ENCODE measurements at regions not wholly inside any gene's neighbourhood (a gene's known extent, or its start where the extent isn't known, plus 50 kb on each side); places are given as distances from the start of the nearest gene placed in this dataset.

DNA sequence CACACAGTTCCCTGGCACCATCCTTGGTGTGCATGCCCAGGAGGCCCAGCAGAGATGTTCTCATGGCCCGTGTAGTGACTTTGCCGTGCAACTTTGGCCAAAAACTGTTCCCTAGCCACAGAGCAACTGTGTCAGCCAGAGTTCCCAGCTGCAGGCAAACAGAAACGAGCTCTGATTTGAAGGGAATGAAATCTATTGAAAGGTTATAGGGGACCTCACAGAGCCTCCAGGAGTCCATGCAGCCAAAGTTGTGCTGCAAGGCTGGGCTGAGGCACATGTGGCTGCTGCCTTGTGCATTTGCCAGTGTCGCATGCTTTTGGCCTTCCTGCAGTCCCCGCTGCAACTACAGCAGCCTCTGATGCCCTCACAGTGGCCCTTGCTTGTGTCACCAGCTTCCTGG, 70.5 kb downstream of the PLXNA1 start:
- no peak overlapping the region for H3K27ac ChIP-seq (ENCODE audit: low read depth, low read length)
- no peak overlapping the region for H3K4me3 ChIP-seq (ENCODE audit: insufficient read depth, low read length, poor library complexity, severe bottlenecking)
- H3K27me3 ChIP-seq (ENCODE audit: low read length), result no peaks in the 10 kb centered on the region
- H4K20me1 ChIP-seq (ENCODE audit: low read depth, low read length), result no peaks in the 10 kb centered on the region
- H3K79me2 ChIP-seq (ENCODE audit: insufficient read depth, low read length), result no peaks in the 10 kb centered on the region
- H3K4me2 ChIP-seq (ENCODE audit: low read depth, low read length, poor library complexity, severe bottlenecking), result no peak overlapping the region
- no peaks in the 10 kb centered on the region for H3F3A ChIP-seq (ENCODE audit: insufficient read depth)
- H3K9me3 ChIP-seq (ENCODE audit: insufficient read depth, low read length), result peaks cover 32% of the 10 kb centered on the region; the same call in 1 of the 2 replicates
- H2AFZ ChIP-seq (ENCODE audit: low read depth, low read length, severe bottlenecking), result no peak overlapping the region
- no peaks in the 10 kb centered on the region for H3K36me3 ChIP-seq (ENCODE audit: low read length)
- no peaks in the 10 kb centered on the region for H3K9me2 ChIP-seq (replicated peaks; ENCODE audit: insufficient read depth, low read length)
- no peak overlapping the region for H3K9ac ChIP-seq (ENCODE audit: low read length)
- TF ChIP-seq EZH2phosphoT487 (conservative IDR thresholded peaks at IDR 0.05; ENCODE audit: low read length), result no peak
- TF ChIP-seq, protein P1, sequence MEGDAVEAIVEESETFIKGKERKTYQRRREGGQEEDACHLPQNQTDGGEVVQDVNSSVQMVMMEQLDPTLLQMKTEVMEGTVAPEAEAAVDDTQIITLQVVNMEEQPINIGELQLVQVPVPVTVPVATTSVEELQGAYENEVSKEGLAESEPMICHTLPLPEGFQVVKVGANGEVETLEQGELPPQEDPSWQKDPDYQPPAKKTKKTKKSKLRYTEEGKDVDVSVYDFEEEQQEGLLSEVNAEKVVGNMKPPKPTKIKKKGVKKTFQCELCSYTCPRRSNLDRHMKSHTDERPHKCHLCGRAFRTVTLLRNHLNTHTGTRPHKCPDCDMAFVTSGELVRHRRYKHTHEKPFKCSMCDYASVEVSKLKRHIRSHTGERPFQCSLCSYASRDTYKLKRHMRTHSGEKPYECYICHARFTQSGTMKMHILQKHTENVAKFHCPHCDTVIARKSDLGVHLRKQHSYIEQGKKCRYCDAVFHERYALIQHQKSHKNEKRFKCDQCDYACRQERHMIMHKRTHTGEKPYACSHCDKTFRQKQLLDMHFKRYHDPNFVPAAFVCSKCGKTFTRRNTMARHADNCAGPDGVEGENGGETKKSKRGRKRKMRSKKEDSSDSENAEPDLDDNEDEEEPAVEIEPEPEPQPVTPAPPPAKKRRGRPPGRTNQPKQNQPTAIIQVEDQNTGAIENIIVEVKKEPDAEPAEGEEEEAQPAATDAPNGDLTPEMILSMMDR (IDR thresholded peaks at IDR 0.05; ENCODE audit: insufficient read depth, low read length, poor library complexity, severe bottlenecking), result no peak

DNA sequence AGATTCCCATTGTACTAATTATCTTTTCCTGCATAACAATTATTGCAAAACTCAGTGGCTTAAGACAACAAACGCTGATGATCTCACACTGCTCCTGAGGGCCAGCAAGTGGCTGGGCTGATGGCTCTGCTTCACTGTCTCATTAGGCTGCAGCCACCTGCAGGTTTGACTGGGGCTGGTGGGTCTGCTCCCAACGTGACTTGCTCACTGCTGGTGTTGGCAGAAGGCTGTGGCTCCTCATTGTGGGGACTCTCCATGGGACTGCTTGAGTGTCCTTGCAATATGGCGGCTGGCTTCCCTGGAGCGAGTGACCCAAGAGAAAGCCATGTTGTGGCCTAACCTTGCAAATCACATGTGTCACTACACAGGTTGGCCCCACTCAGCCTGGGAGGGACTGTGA, 71.1 kb downstream of the PLXNA1 start:
- Histone ChIP-seq H3K9me2 (replicated peaks; ENCODE audit: insufficient read depth, low read length) (no peaks in the 10 kb centered on the region), H2AFZ (ENCODE audit: low read depth, low read length, severe bottlenecking) (no peak overlapping the region), H3F3A (ENCODE audit: insufficient read depth) (no peaks in the 10 kb centered on the region), H4K20me1 (ENCODE audit: low read depth, low read length) (no peaks in the 10 kb centered on the region), H3K79me2 (ENCODE audit: insufficient read depth, low read length) (no peaks in the 10 kb centered on the region), H3K4me2 (ENCODE audit: low read depth, low read length, poor library complexity, severe bottlenecking) (no peak overlapping the region), H3K27me3 (ENCODE audit: low read length) (no peaks in the 10 kb centered on the region), H3K9ac (ENCODE audit: low read length) (no peak overlapping the region), H3K9me3 (ENCODE audit: insufficient read depth, low read length) (peaks cover 28% of the 10 kb centered on the region; the same call in 1 of the 2 replicates), H3K4me3 (ENCODE audit: insufficient read depth, low read length, poor library complexity, severe bottlenecking) (no peak overlapping the region), H3K27ac (ENCODE audit: low read depth, low read length) (no peak overlapping the region), H3K36me3 (ENCODE audit: low read length) (no peaks in the 10 kb centered on the region)
- TF ChIP-seq, protein P1 (IDR thresholded peaks at IDR 0.05; ENCODE audit: insufficient read depth, low read length, poor library complexity, severe bottlenecking), result no peak
- TF ChIP-seq EZH2phosphoT487 (conservative IDR thresholded peaks at IDR 0.05; ENCODE audit: low read length), result no peak

DNA sequence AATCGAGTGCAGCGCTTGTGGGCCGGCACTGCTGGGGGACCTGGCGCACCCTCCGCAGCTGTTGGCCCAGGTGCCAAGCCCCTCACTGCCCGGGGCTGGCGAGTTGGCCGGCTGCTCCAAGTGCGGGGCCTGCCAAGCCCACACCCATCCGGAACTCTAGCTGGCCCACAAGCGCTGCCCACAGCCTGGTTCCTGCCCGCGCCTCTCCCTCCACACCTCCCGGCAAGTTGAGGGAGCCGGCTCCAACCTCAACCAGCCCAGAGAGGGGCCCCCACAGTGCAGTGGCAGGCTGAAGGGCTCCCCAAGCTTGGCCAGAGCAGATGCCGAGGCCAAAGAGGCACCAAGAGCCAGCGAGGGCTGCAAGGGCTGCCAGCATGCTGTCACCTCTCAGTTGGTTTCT, 73.4 kb downstream of the PLXNA1 start:
- Histone ChIP-seq H3K4me3 (ENCODE audit: insufficient read depth, low read length, poor library complexity, severe bottlenecking) (no peak overlapping the region), H3K27ac (ENCODE audit: low read depth, low read length) (no peak overlapping the region), H2AFZ (ENCODE audit: low read depth, low read length, severe bottlenecking) (no peak overlapping the region), H3K27me3 (ENCODE audit: low read length) (no peaks in the 10 kb centered on the region), H3K9ac (ENCODE audit: low read length) (no peak overlapping the region), H3K36me3 (ENCODE audit: low read length) (no peaks in the 10 kb centered on the region), H3K9me3 (ENCODE audit: insufficient read depth, low read length) (peaks cover 18% of the 10 kb centered on the region; the same call in 1 of the 2 replicates), H3F3A (ENCODE audit: insufficient read depth) (no peaks in the 10 kb centered on the region), H3K4me2 (ENCODE audit: low read depth, low read length, poor library complexity, severe bottlenecking) (no peak overlapping the region), H3K9me2 (replicated peaks; ENCODE audit: insufficient read depth, low read length) (no peaks in the 10 kb centered on the region), H3K79me2 (ENCODE audit: insufficient read depth, low read length) (no peaks in the 10 kb centered on the region), H4K20me1 (ENCODE audit: low read depth, low read length) (no peaks in the 10 kb centered on the region)
- TF ChIP-seq, protein P1 (IDR thresholded peaks at IDR 0.05; ENCODE audit: insufficient read depth, low read length, poor library complexity, severe bottlenecking), result no peak
- no peak for TF ChIP-seq EZH2phosphoT487 (conservative IDR thresholded peaks at IDR 0.05; ENCODE audit: low read length)

Measured in SU-DHL-6 (cell line).